TTC549 (cell line): ENCODE measurements at regions not wholly inside any gene's neighbourhood (a gene's known extent, or its start where the extent isn't known, plus 50 kb on each side); places are given as distances from the start of the nearest gene placed in this dataset.

ENCODE experiments used
- FAIRE-seq: peaks from 2 replicates; lab custom pipeline; 2012; peaks lifted over from hg19 to GRCh38; lab: Jason Lieb, UNC

DNA sequence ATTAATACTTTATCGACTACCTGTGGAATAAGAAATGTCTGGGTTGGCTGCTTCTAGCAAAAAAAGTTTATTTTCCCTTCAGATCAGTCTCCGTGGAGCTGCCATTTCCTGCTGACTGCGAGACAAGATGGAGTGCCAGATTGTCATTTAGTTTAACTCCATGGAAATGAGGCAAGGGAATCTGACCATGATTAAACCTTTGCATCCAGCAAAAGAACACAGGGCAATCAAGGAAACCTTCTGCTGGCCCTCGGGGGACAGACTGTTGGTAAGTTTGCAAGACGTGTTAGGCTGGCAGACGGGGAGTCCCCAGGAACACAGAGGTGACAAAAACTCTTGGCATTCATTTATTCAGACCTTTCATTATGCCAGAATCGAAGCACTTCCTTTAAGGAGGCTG is 52.2 kb upstream of the SPACA1 start:
- FAIRE-seq, result no peak

DNA sequence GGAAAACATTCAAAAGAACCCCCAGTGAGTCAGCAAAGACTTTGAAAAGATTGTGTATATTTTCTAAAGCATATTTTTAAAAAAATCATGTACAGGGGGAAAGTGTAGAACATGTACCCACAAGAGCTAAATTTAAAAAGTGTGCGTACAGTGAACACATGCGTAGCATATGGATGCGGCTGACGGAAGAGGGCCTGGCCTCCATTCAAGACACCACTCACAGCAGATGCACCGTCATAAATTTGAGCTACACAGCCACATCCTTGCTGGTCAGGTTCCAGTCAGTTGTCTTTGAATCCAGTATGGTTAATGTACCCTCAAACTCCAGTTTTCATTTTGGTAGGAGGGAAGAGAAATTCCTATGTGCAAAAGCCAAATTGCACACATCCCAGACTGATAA is 54.3 kb upstream of the SPACA1 start:
- FAIRE-seq, result no peak

DNA sequence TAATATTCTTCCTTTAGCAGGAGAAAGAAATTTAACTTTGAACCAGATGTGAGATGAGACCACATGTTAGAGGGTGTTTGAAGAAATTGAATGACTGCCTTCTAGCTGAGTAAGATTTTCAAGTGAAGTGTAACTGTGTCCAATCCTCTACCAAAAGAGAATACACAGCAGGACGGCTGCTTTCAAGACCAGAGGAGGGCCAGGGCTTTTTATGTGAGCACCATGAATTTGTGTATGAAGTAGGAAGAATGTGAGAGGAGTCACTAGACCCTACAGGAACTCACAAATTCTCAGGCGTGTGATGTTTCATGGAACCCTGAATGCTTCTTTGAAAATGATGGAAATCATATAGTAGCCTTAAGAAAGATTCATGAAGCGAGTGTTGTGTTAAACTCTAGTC is 56.8 kb upstream of the SPACA1 start:
- FAIRE-seq, result no peak

DNA sequence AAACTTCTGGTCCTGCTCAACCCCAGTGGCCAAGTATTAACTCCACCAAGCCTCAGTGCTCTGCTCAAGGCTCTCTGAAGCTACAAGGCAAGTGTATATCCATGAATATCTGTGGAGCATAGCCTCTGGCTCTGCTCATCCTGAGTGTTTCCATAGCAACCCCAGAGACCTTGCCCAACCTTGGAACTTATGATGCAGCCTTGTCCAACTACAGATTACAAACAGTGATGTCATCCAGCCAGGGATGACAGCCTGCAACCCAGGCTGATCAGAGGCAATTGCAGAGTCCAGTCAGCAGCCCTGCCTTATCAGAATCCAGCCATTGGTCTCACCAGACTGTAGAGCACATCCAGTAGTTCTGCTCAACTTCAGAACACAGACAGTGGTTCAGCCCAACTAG is 65.5 kb upstream of the SPACA1 start:
- FAIRE-seq, result no peak

DNA sequence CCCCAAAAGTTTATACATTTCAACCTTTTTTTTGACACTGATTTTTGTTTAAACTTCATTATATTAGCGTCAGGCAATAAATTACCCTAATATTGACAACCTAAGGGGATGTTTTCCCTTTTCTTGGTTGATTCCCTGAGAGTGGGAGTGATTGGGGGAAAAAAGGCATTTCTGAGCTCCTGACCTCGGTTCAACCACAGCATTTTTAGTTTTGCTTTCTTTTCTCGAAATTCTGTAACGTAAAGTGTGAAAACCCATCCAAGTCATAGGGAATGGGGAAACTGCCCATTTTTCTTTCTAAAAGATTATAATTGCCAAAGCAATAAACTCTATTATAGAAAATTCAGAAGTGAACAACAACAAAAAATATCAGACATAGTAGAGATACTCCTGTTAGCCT is 67.9 kb upstream of the SPACA1 start:
- FAIRE-seq, result no peak

DNA sequence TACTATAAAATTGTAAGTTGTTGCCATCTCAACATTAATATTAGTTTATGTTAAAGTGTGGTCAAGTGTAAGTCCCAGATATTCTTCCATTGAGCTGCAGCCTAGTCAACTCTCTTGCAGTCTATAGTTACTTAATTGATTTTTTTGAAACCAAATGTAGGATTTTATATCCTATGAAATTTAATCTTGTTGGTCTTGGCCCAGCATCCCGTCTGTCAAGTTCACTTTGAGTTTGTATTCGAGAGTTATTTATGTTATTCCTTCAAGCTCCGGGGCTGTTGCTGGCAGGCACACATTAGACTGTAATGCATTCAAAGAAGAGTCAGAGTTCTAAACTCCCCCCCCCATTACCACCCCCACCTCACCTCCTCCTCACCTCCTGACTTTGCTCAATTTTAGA is 71.0 kb upstream of the SPACA1 start:
- no peak for FAIRE-seq

DNA sequence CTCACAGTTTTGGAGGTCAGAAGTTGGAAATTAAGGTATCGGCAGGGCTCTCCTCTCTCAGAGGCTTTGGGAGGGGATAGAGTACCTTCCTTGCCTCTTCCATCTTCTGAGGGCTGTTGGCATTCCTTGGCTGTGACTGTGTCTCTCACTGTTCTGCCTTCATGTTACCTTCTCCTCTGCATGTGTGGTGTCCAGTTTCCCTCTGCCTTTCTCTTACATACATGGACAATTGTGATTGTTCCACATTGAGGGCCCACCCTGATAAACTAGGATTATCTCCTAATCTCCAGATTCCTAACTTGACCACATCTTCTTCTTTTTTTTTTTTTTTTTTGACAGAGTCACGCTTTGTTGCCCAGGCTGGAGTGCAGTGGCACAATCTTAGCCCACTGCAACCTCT is 72.1 kb upstream of the SPACA1 start:
- no peak for FAIRE-seq

DNA sequence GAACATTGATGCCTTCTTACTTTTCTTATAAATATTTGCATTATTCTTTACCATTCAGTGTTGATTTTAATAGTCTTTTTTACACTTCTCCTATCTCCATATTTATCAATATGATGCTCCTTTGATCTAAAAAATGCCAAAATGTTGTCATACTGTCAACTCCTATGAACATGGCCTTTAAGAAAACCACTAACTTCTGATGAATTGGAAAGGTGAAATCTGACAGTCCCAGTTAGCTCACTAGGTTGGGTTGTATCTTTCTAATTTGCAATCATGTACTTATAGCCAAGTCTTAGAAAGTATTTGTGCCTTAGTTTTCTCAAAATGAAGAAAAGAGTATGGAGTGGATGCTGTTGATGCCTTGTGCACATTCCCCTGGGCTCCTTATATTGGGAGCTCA is 75.4 kb upstream of the SPACA1 start:
- no peak for FAIRE-seq

DNA sequence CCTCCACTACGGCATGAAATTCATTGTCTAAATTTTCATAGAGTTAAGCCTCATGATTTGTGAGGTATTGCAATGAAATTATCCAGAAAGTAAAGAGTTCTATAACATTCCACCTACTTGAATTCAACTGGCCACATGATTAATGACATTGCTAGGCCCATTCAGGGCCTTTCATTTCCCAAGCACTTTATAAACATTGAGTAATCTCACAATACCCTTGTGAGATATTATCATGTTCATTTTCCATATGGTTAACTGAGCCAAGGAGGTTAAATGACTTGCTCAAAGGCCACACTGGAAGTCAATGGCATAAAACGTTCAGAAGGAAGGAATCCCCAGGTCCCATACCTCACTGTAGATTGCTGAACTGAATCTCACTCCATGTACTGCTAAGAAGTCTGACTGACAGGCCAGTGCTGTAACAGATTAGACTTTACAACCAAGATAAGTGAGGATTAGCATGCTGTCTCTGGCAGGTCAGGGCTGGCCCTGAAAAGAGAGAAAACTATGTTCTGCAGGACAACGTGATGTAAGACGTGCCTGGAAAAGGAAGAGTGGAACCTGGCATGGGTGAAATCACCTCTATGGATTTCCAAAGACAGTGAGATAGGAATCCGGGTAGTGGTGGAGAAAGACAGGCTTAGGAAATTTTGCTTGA is 75.9 kb upstream of the SPACA1 start:
- no peak for FAIRE-seq

DNA sequence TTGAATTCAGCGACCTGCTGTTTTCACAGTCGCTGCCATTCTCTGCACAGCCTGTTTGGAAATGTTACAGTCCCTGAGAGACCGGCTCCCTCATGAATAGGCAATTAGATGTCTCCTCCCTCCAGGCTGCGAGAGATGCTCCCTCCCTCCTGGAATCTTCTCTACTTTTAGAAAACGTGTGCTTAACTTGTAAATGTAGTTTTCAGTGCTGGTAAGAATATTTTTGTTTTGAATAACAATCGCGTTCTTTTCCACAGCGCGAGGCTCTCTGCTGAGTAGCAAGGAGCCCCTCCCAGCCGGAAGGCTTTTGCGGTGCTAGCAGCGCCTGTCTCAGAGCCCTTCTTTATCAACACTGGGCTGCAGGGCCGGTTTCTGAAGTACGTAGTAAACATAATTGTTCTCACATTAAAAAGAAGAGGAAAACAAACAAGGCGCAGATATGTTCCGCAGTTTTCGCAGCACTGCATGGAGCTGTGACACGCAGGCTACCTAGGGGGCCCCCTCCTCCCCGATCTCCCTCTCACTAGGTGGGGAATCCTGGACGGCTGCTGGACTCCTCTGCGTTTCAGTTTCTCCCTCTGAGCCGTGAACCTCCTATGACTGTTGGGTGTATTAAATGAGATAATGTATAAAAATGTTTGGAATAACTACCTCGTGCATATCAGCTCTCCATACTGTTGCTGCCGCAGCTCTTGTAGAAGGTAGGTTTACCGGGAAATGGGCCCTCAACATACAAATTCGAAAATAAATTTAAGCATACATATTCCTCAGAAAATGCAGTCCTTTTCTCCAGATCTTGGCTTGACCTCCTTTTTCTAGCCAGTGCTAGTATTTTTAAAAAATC is 79.0 kb upstream of the SPACA1 start:
- FAIRE-seq, result no peak

DNA sequence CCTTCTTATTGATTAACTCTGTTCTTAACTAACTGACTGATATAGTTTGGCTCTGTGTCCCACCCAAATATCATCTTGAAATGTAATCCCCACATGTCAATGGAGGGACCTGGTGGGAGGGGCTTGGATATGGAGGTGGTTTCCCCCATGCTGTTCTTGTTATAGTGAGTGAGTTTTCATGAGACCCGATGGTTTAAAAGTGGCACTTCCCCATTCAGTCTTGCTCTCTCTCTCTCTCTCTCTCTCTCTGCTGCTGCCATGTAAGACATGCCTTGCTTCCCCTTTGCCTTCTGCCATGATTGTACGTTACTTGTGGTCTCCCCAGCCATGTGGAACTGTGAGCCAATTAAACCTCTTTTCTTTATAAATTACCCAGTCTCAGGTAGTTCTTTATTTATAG is 81.8 kb upstream of the SPACA1 start:
- no peak for FAIRE-seq

DNA sequence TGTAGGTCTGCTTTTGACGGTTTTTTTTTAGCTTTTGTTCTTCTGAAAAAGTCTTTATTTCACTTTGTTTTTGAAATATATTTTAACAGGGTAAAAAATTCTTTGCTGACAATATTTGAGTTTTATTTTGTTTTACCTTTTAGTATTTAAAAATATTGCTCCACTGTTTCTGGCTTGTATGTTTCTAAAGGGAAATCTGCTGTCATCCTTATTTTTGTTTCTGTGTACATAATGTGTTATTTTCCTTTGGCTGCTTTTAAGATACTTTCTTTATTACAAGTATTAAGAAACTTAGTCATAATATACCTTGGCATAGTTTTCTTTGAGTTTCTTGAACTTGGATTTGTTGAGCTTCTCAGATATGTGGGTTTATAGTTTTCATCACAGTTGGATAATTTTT is 88.6 kb upstream of the SPACA1 start:
- no peak for FAIRE-seq

DNA sequence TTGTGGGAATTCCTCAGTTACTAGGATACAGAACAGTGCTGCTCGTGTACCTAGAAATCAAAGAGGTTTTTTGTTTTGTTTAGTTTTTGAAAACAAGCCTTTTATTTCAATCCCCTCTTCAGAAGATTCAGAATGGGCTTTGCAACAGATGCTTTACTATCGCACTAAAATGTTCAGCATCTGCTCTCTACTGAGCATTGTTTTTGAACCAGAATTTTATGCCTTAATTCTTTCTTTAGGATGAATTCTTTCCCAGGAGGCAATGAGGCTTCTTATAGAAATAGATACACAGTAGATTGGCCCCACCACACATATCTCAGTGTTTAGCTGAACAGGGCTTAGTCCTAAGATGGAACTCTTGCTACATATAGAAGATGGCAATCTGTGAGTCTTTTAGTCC is 95.9 kb upstream of the SPACA1 start:
- no peak for FAIRE-seq

DNA sequence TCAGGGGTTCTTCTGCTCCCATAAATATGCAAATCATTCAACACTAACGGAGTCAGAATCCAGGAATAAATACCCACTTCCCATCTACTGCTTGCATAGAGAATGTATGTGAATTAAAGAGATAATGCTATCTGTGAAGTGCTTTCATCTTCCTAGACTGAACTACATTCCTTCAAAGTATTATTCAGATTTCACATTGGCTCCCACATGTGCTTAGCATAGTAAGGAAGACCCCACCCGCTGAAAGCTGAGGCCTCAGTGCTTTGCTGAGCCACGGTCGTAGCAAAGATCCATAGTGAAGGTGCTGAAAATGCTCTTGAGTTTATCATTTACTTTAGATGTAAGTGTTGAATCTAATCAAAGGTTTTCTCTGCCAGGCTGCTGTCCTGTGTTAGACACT is 97.0 kb upstream of the SPACA1 start:
- no peak for FAIRE-seq

DNA sequence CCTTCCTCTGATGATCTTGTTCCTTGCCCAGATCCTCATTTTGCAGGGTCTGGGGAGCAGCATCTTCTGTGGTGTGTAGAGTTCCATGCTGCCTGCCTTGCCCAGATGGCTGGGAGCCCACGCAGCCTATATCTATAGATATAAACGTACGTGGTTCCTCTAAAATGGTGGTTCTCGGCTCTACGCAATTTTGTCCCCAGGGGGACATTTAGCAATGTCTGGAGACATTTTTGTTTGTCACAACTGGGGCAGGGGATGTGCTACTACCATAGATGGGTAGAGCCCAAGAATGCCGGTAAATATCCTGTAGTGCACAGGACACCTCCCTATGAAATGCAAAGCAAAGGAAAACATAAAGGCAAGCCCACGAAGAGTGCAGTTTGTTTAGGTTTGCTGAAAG is 98.4 kb upstream of the SPACA1 start:
- no peak for FAIRE-seq

DNA sequence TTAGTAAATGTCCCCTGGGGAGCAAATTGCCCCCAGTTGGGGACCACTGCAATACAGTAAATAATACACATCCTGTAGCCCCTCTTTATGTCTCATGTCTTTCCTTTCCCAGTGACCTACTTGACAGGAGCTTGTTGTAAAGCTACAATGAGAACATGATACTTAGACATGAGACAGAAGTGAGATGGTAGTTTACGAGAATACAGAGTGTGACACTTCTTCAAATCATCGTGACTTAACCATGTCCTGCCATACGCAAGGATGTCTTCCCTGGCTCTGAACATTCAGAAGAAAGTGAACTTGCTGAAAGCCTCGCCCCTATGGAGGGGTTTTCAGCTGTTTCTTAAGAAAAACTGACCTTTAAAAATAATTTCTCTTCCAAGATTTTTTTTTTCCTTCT is 101.0 kb upstream of the SPACA1 start:
- no peak for FAIRE-seq

DNA sequence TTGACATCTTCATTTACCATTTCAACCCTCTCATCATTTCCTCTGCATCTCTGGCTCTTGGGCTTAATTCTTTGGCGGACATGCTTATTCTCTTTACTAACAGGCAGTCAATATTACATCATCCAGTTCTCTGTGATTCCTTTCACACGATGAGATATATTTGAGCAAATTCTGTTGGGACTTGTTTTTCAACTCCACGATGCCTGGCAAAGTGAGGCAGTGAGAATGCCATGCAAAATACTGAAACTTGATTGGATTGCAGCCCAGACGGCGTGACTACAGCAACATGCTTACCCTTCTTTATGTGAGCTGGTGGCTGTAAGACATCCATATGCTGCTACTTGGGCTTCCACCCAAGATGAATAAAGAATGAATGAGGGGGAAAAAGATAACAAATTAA is 101.7 kb upstream of the SPACA1 start:
- no peak for FAIRE-seq

DNA sequence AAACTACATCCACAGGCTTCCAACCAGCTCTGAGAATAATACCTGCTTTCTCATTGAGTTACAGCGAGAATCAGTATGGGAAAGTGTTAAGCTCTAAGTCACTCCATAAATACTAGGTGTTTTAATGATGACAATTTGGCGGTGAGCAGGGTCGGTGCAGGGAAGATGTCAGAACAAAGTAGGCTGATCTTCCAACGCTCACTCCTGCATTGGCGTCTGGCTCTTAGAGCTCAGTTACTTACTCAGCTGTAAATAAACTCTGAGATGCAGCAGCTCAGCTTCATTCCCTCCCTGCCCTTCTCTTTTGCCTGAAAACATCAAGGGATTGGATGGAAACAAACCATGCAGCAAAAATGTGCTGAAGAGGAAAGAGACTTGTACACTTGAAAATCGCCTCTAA is 102.5 kb upstream of the SPACA1 start:
- FAIRE-seq, result no peak

DNA sequence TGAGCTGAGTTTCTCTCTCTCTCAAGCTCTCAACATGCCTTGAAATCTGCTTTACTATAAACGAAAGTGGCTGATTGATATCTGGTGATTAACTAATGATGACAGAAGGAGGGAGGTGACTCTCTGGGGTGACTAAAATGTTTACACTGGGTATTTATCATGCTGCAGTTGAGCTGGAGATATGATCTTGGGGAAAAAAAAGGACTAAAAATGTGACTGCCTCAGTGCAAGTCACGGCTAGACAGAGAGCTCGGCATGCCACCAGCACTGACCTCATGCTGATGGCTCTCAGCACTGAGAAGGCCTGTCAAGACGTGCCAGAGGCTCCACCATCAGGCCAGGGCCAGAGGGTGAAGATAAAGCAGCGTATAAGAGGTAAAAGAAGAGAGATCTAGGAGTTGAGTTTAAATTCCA is 103.1 kb upstream of the SPACA1 start:
- FAIRE-seq, result no peak

DNA sequence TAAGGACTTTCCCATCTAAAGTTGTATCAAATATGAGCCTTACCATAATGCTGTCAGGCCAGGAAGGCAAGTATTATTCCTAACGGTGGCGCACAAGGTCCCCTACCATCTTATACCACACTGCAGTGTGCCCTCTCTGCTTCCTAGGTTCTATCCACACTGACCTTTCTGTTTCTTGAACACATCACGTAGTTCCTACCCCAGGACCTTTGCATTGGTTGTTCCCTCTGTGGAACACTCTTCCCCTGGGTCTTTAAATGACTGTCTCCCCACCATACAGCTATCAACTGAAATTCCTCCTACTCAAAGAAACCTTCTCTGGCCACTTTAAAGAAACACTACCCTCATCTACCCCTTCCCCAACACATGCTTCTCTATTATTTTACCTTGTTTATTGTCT is 104.5 kb upstream of the SPACA1 start:
- FAIRE-seq, result no peak

DNA sequence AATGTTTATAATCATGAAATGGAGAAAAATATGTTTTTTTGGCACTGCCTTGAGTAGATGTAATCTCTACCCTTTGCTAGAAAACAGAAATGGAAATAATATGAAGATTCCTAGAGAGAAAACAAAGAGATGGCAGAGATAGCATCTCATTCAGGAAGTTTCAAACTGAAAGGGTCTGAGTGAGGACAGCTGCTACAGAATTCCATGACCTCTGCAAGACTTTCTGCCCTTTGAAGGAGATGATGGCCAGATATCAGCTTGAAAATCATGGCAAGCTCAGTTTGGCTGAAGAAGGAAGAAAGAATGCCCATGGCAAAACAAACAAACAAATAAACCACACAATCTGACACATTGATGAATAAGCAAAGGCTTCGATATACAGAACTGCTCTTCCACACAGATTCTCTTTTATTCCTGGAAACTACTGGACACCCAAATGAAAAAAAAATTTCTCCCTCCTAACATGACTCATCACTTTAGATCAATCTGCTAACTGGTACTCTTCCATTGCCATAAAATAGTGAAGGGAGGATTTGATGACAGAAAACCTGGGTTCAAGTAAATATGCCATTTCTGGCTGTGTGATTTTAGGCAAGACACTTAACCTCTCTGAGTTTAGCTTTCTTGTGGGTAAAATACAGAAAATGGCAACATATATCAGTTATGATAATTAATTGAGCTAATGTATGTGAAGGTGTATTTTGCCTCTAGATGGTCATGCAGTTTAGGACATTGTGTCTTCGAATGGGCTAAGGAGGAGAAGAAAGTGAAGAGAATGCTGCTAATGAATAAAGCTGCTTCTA is 105.9 kb upstream of the SPACA1 start:
- no peak for FAIRE-seq

DNA sequence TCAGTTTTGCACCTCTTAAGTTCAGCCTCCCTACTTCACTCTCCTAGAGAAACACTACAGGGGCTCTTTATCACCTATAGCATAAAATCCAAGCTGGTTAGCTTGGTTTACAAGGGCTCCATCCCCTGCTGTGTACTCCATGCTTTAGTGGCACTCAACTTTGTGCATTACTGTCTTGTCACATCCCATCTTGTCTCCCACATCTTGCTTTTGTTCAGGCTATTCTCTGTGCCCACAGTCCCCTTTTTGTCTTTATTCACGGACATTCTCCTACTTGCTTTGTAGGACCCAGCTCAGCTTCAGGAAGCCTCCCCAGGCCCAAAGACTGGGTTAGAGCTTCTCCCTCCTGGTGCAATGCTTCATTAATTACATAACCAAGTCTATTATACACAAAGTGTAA is 107.9 kb upstream of the SPACA1 start:
- no peak for FAIRE-seq

DNA sequence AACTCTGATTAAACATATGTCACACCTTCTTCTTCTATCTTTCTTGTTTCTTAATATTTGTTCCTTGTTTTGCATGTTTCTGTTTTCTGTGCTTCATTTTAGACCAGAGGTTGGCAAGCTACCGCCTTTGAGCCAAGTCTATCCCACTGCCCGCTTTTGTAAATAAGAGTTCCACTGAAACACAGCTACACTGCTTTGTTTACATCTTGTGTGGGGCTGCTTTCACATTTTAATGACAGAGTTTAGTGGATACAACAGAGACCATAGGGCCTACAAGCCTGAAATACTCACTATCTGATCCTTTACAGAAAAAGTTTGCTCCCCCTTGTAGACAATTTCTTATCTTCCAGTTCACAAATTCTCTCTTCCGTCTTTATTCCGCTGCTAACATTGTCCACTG is 109.4 kb upstream of the SPACA1 start:
- FAIRE-seq, result no peak
